HepG2 (cell line): ENCODE measurements at regions not wholly inside any gene's neighbourhood (a gene's known extent, or its start where the extent isn't known, plus 50 kb on each side); places are given as distances from the start of the nearest gene placed in this dataset.

ENCODE experiments used
- BHLHE40 ChIP-seq: IDR thresholded peaks from 2 replicates; pipeline ENCODE4 v1.6.1; 2011; ENCODE audit warnings: low read length, improper control_type of control experiment
- CBX1 ChIP-seq: IDR thresholded peaks from one replicate; pipeline ENCODE4 v1.6.1; 2016; ENCODE audit warnings: antibody characterized with exemption, low read depth
- FOXP4 ChIP-seq: sonication (generic); formaldehyde crosslinking; IDR thresholded peaks from 2 replicates; pipeline ENCODE4 v1.4.0; 2020; ENCODE audit warnings: missing genetic modification reagents
- GFI1 ChIP-seq: sonication (generic); formaldehyde crosslinking; IDR thresholded peaks from 2 replicates; pipeline ENCODE4 v1.5.0; 2020; ENCODE audit warnings: missing genetic modification reagents, mild to moderate bottlenecking, borderline replicate concordance
- MEIS1 ChIP-seq: sonication (generic); formaldehyde crosslinking; IDR thresholded peaks from 2 replicates; pipeline ENCODE4 v1.9.0; 2021; ENCODE audit warnings: mild to moderate bottlenecking, missing genetic modification reagents, moderate library complexity, borderline replicate concordance
- MLLT10 ChIP-seq: sonication (generic); formaldehyde crosslinking; IDR thresholded peaks from 2 replicates; pipeline ENCODE4 v1.4.0; 2020; ENCODE audit warnings: missing genetic modification reagents
- PBX3 ChIP-seq: sonication (generic); formaldehyde crosslinking; IDR thresholded peaks from 2 replicates; pipeline ENCODE4 v1.8.1; 2023; ENCODE audit warnings: missing genetic modification reagents, inconsistent platforms, borderline replicate concordance
- ZHX1 ChIP-seq: sonication (generic); formaldehyde crosslinking; IDR thresholded peaks from 2 replicates; pipeline ENCODE4 v1.8.1; 2022; ENCODE audit warnings: low read depth, mild to moderate bottlenecking, missing genetic modification reagents

- TF ChIP-seq CBX1 (no peak), GFI1 (no peak), MEIS1 (CRISPR knock-in tag) (no peak), BHLHE40 (no peak), PBX3 (CRISPR knock-in tag) (no peak), MLLT10 (CRISPR knock-in tag) (no peak), ZHX1 (CRISPR knock-in tag) (no peak), FOXP4 (CRISPR knock-in tag) (no peak)
Observed at GRCh38 chr18:54774423-54774822, 53.9 kb upstream of the RAB27B start.
